ENCODE measurements at regions not wholly inside any gene's neighbourhood (a gene's known extent, or its start where the extent isn't known, plus 50 kb on each side); places are given as distances from the start of the nearest gene placed in this dataset.

- no peak for TF ChIP-seq CTCF (IDR thresholded peaks at IDR 0.05)
- TF ChIP-seq POLR2A (IDR thresholded peaks at IDR 0.05), result no peak
- no peak for DNase-seq
- H3K27me3 ChIP-seq, result no peaks in the 10 kb centered on the region
- no peaks in the 10 kb centered on the region for H3K36me3 ChIP-seq
- no peaks in the 10 kb centered on the region for H3K9me3 ChIP-seq
- H3K27ac ChIP-seq, result no peak overlapping the region
- H3K4me1 ChIP-seq, result no peaks in the 10 kb centered on the region
- H3K4me3 ChIP-seq, result no peak overlapping the region
These were observed 56.5 kb upstream of the SIRPA start for GRCh38 chr20:1838556-1839279.

- no peak overlapping the region for H3K27ac ChIP-seq
- H3K4me1 ChIP-seq, result peaks cover 0 to 3% (median 0%) of the 10 kb centered on the region in 4 donors
- H3K27me3 ChIP-seq, result no peaks in the 10 kb centered on the region
- TF ChIP-seq CTCF (IDR thresholded peaks at IDR 0.05), result no peak
- no peak for TF ChIP-seq POLR2A (IDR thresholded peaks at IDR 0.05)
- no peaks in the 10 kb centered on the region for H3K36me3 ChIP-seq
- no peak for DNase-seq
- no peaks in the 10 kb centered on the region for H3K9me3 ChIP-seq
- H3K4me3 ChIP-seq, result no peak overlapping the region
These were observed 59.8 kb upstream of the SIRPA start for GRCh38 chr20:1835186-1836035.

- Histone ChIP-seq H3K9me3 (no peaks in the 10 kb centered on the region), H3K4me1 (peaks cover 0 to 6% (median 0%) of the 10 kb centered on the region in 4 donors), H3K27me3 (no peaks in the 10 kb centered on the region), H3K27ac (no peak overlapping the region), H3K36me3 (no peaks in the 10 kb centered on the region), H3K4me3 (no peak overlapping the region)
- TF ChIP-seq POLR2A (IDR thresholded peaks at IDR 0.05) (no peak), CTCF (IDR thresholded peaks at IDR 0.05) (no peak)
- DNase-seq, result no peak
These were observed 61.2 kb upstream of the SIRPA start for GRCh38 chr20:1833728-1834726.

GRCh38 chr20:1833216-1833615 lies 62.0 kb upstream of the SIRPA start:
- TF ChIP-seq POLR2A (IDR thresholded peaks at IDR 0.05), result no peak
- TF ChIP-seq CTCF (IDR thresholded peaks at IDR 0.05), result no peak
- Histone ChIP-seq H3K36me3 (no peaks in the 10 kb centered on the region), H3K4me1 (peaks cover 0 to 6% (median 0%) of the 10 kb centered on the region in 4 donors), H3K9me3 (no peaks in the 10 kb centered on the region), H3K27ac (no peak overlapping the region), H3K27me3 (no peaks in the 10 kb centered on the region), H3K4me3 (no peak overlapping the region)
- no peak for DNase-seq

- Histone ChIP-seq H3K27me3 (no peaks in the 10 kb centered on the region), H3K4me1 (peaks cover 0 to 6% (median 0%) of the 10 kb centered on the region in 4 donors), H3K4me3 (no peak overlapping the region), H3K9me3 (no peaks in the 10 kb centered on the region), H3K36me3 (no peaks in the 10 kb centered on the region), H3K27ac (no peak overlapping the region)
- TF ChIP-seq CTCF (IDR thresholded peaks at IDR 0.05) (no peak), POLR2A (IDR thresholded peaks at IDR 0.05) (no peak)
- DNase-seq, result no peak
These were observed 62.6 kb upstream of the SIRPA start for GRCh38 chr20:1832634-1833033.

Measured in Peyer's patch (tissue), 4 donors.